HL-60 (cell line): ENCODE measurements at regions not wholly inside any gene's neighbourhood (a gene's known extent, or its start where the extent isn't known, plus 50 kb on each side); places are given as distances from the start of the nearest gene placed in this dataset.

ENCODE experiments used
- POLR2AphosphoS5 ChIP-seq: IDR thresholded peaks from 2 replicates; pipeline ENCODE4 v1.6.1; 2012; ENCODE audit warnings: low read depth
- SPI1 ChIP-seq: IDR thresholded peaks from 2 replicates; pipeline ENCODE4 v1.6.1; 2012; ENCODE audit warnings: low read depth, mild to moderate bottlenecking, borderline replicate concordance
- TF ChIP-seq, protein P1 (sequence below): IDR thresholded peaks from one replicate; pipeline ENCODE4 v1.5.1; 2011; ENCODE audit warnings: low read length, control low read depth, inconsistent platforms; ENCODE audit not compliant: insufficient read depth
- TF ChIP-seq, protein P2 (sequence below): IDR thresholded peaks from 2 replicates; pipeline ENCODE4 v1.6.1; 2012; ENCODE audit warnings: low read depth; ENCODE audit not compliant: insufficient replicate concordance

DNA sequence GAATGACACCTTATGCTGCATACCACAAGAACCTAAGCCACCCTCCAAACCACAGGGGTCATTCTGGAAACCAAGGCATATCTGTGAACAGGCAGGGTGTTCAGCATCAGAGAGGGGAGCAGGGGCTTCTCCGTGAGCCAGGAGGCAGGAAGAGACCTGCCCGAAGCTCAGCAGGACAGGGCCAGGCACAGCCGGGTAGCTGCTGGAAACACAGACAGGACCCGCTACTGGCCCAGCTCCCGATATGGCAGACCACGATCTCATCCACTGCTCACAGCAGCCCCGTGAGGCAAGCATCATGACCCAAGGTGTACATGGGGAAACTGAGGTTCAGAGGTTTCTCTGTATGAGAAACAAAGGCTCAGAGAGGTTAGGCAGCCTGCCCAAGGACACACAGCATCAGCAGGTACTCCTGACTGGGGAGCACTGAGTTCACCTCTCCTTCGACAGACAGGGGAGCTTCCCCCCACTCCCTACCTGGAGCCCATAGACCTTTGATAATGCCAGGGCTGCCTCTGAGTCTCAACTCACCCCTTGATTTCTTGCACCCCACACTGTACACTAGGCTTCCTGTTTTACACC, 317.7 kb downstream of the MATN1 start:
- TF ChIP-seq, protein P1, sequence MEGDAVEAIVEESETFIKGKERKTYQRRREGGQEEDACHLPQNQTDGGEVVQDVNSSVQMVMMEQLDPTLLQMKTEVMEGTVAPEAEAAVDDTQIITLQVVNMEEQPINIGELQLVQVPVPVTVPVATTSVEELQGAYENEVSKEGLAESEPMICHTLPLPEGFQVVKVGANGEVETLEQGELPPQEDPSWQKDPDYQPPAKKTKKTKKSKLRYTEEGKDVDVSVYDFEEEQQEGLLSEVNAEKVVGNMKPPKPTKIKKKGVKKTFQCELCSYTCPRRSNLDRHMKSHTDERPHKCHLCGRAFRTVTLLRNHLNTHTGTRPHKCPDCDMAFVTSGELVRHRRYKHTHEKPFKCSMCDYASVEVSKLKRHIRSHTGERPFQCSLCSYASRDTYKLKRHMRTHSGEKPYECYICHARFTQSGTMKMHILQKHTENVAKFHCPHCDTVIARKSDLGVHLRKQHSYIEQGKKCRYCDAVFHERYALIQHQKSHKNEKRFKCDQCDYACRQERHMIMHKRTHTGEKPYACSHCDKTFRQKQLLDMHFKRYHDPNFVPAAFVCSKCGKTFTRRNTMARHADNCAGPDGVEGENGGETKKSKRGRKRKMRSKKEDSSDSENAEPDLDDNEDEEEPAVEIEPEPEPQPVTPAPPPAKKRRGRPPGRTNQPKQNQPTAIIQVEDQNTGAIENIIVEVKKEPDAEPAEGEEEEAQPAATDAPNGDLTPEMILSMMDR, result no peak
- TF ChIP-seq SPI1 (no peak), POLR2AphosphoS5 (no peak)
- TF ChIP-seq, protein P2, sequence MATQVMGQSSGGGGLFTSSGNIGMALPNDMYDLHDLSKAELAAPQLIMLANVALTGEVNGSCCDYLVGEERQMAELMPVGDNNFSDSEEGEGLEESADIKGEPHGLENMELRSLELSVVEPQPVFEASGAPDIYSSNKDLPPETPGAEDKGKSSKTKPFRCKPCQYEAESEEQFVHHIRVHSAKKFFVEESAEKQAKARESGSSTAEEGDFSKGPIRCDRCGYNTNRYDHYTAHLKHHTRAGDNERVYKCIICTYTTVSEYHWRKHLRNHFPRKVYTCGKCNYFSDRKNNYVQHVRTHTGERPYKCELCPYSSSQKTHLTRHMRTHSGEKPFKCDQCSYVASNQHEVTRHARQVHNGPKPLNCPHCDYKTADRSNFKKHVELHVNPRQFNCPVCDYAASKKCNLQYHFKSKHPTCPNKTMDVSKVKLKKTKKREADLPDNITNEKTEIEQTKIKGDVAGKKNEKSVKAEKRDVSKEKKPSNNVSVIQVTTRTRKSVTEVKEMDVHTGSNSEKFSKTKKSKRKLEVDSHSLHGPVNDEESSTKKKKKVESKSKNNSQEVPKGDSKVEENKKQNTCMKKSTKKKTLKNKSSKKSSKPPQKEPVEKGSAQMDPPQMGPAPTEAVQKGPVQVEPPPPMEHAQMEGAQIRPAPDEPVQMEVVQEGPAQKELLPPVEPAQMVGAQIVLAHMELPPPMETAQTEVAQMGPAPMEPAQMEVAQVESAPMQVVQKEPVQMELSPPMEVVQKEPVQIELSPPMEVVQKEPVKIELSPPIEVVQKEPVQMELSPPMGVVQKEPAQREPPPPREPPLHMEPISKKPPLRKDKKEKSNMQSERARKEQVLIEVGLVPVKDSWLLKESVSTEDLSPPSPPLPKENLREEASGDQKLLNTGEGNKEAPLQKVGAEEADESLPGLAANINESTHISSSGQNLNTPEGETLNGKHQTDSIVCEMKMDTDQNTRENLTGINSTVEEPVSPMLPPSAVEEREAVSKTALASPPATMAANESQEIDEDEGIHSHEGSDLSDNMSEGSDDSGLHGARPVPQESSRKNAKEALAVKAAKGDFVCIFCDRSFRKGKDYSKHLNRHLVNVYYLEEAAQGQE, result no peak
